A549 (cell line): ENCODE measurements at regions not wholly inside any gene's neighbourhood (a gene's known extent, or its start where the extent isn't known, plus 50 kb on each side); places are given as distances from the start of the nearest gene placed in this dataset.

Experiments used
- CEBPB ChIP-seq, 2 experiments: fragments of >200 bp in 1 of 2; sonication (Bioruptor Twin) in 1 of 2; formaldehyde crosslinking in 1 of 2; IDR thresholded peaks; 2 replicates each; pipeline ENCODE4 v1.6.1; 2012 to 2016
- JUN ChIP-seq, 2 experiments: fragments of >200 bp; sonication (Bioruptor Twin); formaldehyde crosslinking; IDR thresholded peaks; 2 replicates in 1 of 2; 3 replicates in 1 of 2; pipeline ENCODE4 v1.6.1; 2016 to 2017
- POLR2A ChIP-seq: IDR thresholded peaks from 2 replicates; pipeline ENCODE4 v1.6.1; 2012; ENCODE audit warnings: mild to moderate bottlenecking, low read length
- TF ChIP-seq, protein P1 (sequence below): fragments of >200 bp; sonication (Bioruptor Twin); formaldehyde crosslinking; IDR thresholded peaks from 3 replicates; pipeline ENCODE4 v1.5.1; 2016
- TF ChIP-seq, protein P2 (sequence below): fragments of 200-600 bp; sonication (generic); IDR thresholded peaks from 2 replicates; pipeline ENCODE4 v1.6.1; 2016; ENCODE audit warnings: antibody characterized with exemption, mild to moderate bottlenecking, moderate library complexity

DNA sequence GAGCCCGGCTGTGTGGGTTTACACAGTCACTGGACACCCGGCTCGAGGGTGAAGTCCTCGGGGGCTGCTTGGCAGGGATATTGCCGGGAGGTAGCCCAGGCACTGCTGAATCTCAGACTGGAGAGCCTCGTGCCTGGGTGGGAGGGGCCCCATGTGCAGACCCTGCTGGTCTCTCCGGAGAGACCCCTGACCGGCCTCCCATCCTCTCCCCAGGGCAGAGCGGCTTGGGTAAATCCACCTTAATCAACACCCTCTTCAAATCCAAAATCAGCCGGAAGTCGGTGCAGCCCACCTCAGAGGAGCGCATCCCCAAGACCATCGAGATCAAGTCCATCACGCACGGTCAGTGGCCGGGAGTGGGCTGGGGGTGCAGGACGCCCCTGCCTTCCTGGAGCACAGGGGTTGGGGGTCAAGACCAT lies 346.5 kb downstream of the SEC14L1 start:
- TF ChIP-seq, protein P1, sequence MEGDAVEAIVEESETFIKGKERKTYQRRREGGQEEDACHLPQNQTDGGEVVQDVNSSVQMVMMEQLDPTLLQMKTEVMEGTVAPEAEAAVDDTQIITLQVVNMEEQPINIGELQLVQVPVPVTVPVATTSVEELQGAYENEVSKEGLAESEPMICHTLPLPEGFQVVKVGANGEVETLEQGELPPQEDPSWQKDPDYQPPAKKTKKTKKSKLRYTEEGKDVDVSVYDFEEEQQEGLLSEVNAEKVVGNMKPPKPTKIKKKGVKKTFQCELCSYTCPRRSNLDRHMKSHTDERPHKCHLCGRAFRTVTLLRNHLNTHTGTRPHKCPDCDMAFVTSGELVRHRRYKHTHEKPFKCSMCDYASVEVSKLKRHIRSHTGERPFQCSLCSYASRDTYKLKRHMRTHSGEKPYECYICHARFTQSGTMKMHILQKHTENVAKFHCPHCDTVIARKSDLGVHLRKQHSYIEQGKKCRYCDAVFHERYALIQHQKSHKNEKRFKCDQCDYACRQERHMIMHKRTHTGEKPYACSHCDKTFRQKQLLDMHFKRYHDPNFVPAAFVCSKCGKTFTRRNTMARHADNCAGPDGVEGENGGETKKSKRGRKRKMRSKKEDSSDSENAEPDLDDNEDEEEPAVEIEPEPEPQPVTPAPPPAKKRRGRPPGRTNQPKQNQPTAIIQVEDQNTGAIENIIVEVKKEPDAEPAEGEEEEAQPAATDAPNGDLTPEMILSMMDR = no peak
- TF ChIP-seq POLR2A (no peak), JUN (IDR thresholded peaks at IDR 0.05) (no peak), CEBPB (IDR thresholded peaks at IDR 0.05) (no peak)
- TF ChIP-seq, protein P2, sequence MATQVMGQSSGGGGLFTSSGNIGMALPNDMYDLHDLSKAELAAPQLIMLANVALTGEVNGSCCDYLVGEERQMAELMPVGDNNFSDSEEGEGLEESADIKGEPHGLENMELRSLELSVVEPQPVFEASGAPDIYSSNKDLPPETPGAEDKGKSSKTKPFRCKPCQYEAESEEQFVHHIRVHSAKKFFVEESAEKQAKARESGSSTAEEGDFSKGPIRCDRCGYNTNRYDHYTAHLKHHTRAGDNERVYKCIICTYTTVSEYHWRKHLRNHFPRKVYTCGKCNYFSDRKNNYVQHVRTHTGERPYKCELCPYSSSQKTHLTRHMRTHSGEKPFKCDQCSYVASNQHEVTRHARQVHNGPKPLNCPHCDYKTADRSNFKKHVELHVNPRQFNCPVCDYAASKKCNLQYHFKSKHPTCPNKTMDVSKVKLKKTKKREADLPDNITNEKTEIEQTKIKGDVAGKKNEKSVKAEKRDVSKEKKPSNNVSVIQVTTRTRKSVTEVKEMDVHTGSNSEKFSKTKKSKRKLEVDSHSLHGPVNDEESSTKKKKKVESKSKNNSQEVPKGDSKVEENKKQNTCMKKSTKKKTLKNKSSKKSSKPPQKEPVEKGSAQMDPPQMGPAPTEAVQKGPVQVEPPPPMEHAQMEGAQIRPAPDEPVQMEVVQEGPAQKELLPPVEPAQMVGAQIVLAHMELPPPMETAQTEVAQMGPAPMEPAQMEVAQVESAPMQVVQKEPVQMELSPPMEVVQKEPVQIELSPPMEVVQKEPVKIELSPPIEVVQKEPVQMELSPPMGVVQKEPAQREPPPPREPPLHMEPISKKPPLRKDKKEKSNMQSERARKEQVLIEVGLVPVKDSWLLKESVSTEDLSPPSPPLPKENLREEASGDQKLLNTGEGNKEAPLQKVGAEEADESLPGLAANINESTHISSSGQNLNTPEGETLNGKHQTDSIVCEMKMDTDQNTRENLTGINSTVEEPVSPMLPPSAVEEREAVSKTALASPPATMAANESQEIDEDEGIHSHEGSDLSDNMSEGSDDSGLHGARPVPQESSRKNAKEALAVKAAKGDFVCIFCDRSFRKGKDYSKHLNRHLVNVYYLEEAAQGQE = no peak
